NCI-H526 (cell line): ENCODE measurements at regions not wholly inside any gene's neighbourhood (a gene's known extent, or its start where the extent isn't known, plus 50 kb on each side); places are given as distances from the start of the nearest gene placed in this dataset.

Experiments used
- DNase-seq, 2 experiments: peaks; one replicate each; lab custom pipeline; 2025; lab: John Stamatoyannopoulos, UW

DNA sequence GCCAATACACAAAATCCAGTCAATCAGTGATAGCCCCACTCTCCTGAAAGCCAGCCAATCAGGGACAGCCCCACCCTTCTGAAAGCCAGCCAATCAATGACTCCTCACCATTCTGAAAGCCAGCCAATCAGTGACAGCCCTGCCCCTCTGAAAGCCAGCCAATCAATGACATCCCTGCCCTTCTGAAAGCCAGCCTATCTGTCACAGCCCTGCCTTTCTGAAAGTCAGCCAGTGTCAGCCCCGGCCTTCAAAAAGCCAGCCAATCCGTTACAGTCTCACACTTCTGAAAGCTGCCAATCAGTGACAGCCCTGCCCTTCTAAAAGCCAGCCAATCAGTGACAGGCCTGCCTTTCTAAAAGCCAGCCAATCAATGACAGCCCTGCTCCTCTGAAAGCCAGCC, 95.9 kb upstream of the HDAC4 start:
- no peak for DNase-seq

DNA sequence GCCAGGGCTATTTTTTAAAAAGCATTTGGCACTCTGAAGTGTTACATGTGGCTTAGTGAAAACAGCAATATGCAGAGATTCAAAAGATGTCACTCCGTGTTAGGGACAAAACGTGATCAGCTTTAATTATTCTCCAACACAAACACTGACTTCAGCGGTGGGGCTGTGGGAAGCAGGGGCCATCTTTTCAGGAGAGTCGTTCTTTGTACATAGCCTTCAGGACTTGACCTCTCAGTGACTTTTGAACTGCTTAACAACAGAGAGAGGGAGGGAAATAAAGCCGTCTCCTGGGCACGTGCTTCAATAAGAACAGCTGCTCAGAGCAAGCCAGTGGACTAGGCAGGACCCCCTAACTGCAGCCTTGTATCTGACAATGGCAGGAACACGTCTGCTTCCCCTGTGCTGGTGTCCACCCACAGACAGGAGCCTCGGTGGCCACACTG, 95.0 kb upstream of the HDAC4 start:
- no peak for DNase-seq

DNA sequence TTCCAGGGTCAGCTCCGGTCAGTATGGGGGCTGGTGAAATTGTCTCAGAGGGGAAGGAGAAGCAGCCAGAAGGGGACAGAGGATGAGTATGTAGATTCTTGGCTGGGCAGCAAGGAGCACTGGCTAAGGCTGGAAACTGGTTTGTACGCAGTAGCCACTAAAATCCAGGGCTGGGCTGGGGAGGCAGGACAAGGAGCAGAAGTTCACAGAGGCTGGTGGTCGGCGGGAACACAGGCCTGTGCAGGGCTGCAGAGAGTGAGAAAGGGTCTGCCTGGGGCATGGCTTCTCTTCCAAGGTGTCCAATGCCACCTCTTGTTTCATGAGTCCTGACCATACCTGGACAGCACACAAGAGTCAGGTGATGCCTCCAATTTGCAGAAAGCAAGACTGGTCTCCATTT, 94.4 kb upstream of the HDAC4 start:
- no peak for DNase-seq

DNA sequence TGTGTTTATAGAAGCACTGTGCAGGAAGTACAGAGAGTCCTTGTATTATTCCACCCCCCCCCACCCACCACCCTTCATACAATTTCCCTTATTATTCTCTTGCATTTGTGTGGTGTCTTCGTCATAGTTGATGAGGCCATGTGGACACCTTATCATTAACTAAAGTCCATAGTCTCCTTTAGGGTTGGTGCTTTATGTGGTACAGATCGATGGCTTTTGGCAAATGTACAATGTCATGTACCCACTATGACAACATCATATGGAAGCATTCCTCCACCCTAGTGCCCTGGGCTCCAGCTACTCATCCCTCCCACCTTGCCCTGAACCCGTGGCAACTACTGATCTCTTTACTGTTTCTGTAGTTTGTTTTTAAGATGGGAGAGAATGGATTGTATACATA, 93.8 kb upstream of the HDAC4 start:
- DNase-seq: no peak

DNA sequence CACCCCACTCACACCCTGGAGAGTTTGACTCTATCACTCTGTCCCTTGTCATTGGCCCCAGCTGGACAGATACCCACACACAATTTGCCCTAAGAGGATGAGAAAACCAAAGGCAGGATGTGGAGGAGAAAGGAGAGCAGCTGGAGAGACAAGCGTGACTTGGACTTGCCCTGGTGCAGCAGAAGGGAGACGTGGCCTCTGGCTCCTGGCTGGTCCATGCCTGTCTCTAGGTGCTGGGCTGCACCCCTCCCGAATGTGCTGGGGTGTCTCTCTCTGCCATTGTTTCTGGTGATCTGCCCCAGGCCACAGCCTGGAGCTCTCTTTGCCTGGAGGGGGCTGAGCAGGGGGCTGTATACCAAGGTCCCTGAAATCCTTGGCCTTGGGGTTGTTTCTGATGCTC, 88.7 kb upstream of the HDAC4 start:
- DNase-seq: no peak

DNA sequence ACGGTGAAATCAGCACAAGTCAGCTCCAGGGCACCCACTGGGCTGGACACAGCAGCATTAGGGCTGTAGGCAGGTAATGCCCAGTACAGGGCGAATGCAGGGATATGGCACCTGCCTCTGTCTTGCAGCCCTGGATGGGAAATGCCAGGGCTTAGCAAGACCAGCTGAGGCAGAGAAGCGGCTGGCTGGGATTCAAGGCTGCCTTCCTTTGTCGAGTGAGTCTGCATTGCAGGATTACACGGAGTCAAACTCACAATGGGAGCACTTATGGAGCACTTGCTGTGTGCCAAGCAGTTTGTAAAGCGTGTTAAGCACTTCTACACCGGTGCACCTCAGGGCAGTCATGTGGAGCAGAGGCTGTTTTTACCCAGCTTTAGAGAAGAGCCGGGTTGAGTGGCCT, 87.3 kb upstream of the HDAC4 start:
- no peak for DNase-seq

DNA sequence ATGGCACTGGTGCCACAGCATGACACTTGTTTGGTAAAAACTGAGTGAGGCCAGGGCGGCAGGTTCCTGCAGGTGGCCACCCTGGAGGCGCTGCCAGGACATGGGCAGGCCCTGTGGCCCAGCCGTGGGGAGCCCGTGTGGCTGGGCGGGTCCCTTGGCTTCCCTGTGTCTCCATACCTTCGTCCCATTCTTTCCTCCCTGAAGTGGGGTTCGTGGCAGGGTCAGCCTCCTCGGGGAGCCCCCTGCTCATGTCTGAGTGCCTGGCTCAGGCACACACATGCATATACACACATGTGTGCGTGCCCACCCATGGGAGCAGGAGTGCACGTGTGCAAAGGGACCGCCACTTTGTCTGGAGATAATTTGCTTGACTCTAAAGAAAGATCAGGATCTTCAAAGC, 86.5 kb upstream of the HDAC4 start:
- DNase-seq: no peak

DNA sequence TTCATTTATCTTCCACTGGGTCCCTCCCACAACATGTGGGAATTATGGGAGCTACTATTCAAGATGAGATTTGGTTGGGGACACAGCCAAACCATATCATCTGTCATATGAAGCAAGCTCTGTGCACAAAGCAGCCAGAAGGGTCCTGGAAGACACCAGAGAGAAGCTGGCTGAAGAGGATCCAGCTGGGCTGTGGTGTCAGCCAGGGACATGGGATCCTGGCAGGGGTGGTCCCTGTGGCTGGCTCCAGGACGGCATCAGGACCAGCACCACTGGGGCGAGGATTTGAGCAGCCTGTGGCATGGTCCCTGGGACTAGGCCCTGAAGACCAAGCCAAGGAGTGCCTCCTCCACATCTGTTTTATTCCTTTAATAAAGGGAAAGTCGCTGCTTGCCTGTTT, 84.8 kb upstream of the HDAC4 start:
- no peak for DNase-seq

DNA sequence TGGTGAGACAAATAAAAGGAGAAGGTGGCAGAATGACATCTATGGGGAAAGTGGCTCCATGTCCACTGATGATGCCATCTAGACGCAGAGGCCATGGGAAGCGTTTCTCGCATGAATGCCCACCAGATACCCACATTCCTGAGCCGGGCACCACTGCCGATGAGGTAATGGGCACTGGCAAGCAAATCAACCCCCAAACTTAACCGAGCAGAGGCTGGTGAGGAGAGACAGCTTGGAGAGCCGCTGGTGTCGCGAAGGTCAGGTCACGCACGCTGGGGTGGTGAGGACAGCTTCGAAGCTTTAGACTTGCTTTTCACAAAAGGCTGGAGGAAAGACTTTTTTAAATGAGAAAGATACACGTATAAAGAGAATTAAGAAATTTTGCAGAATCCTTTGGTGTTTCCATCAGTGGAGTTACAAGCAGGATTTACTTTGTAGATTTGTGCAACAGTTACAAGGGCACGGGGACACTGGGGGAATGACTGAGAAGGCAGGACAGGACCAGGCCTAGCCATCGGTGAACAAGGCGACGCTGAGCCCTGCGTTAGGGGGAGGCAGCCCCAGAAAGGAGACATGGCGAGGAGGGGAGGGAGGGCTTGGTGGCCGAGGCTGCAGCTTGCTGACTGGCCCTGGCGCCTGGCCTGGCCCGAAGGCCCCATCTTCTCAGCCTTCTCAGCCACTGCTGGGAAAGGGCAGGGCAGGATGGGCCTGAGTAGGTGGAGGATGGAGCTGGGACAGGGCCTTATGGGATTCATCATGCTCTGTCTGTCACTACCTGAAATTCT, 83.9 kb upstream of the HDAC4 start:
- no peak for DNase-seq

DNA sequence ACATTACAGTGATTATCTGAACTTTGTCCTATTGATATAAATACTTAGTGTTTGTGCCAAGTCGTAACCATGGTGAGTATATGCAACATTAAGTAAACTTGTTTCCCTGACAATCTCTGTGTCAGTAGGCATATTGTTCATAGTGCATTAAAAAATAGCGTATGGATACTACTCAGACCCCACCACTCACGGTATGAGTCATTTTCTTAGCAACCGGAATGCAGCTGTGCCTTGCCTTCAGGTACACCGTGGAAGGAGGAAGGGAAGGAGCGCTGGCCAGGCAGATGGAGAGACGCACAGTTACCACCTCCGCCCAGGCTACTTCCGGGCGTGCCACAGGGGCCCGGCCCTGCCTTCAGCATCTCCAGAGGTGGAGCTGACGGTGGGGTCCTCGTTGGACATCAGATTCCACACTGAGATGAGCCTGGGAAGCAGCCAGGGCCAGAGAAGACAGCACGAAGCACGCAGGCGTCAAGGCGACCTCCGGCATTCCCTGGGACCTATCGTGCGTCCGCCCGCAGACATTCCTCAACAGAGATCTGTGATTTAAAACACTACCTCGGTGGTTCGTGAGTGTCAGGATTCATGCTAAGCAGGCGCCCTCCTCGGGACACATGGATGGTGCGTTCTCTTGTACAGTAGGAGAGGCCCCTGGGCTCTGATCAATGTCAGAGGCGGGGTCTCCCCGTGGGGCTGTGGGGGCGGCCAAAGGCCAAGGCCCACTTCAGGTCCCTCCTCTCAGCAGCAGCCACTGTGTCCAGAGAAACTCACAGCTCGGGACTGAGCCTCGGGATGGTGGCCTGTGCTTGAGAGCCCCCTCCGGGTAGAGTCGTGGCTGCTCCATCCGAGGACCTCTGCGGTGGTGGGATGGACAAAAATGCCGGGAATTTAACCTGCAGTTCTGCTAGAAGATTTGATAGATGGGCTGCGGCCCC, 82.2 kb upstream of the HDAC4 start:
- DNase-seq: no peak

DNA sequence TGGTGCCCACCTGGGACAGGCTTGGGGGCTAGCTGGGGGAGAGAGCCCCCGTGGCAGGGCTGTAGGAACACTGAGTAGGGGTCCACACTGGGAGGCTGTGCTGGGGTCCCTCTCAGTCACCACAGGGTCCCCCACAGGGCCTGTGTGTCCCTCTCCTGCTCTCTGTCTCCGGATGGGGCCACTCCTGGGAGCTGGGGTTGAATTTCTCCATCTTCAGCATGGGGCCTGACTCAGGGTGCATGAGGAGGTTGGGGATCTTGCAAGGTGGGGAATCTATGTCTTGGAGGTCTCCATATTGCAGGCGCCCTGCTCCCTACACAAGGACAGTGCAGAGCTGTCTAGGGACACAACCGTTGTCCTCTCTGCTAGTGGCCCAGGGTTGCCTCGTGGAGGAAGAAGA, 78.7 kb upstream of the HDAC4 start:
- no peak for DNase-seq

DNA sequence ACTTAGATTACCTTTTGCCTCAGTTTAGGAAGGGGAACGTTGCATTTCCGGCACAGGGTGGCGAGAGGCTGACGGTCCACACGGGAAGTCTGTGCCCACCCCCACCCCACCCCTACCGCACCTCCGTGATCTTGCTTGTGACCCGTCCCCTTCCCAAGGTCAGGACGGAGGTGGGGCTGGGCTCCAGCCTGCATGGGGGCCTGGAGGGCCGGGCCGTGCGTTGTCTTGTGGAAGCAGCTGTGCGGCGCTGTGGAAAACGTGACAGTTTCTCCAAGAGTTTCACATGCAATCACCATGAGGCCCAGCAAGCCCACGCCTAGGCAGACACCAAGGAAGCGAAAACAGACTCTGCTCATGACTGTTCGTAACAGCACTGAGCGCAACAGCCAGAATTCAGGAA, 76.8 kb upstream of the HDAC4 start:
- DNase-seq: no peak

DNA sequence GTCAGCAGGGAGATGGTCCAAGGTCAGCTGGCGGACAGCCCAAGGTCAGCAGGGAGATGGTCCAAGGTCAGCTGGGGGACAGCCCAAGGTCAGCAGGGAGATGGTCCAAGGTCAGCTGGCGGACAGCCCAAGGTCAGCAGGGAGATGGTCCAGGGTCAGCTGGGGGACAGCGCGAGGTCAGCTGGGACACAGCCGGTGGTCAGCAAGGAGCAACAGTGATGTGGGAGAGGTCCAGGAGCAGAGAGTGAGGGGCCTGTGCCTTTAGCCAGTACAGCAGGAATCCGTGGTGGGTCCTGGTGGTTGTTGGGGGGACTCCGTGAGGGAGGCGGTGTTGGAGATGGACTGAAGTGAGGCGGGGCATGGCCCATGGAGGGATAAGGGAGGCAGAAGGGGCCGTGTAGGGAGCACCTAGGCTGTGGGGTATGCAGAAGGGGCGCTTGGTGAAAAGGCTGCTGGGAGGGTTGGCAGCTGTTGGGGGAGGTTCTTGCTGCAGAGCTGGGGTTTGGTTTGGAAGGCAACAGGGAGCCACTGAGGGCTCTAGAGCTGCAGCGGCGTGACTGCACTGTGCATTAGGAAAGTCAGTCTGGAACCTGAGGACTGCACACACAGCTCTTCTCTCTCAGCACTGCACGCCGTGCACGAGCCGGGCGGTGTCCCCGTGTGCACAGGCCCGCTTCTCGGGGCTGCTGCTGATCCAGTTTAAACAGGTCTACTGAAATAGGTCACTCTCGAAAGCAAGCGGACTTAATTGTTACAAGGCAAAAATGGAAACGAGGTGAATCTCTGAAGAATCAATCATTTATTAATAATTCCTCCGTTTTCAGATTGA, 76.2 kb upstream of the HDAC4 start:
- no peak for DNase-seq

DNA sequence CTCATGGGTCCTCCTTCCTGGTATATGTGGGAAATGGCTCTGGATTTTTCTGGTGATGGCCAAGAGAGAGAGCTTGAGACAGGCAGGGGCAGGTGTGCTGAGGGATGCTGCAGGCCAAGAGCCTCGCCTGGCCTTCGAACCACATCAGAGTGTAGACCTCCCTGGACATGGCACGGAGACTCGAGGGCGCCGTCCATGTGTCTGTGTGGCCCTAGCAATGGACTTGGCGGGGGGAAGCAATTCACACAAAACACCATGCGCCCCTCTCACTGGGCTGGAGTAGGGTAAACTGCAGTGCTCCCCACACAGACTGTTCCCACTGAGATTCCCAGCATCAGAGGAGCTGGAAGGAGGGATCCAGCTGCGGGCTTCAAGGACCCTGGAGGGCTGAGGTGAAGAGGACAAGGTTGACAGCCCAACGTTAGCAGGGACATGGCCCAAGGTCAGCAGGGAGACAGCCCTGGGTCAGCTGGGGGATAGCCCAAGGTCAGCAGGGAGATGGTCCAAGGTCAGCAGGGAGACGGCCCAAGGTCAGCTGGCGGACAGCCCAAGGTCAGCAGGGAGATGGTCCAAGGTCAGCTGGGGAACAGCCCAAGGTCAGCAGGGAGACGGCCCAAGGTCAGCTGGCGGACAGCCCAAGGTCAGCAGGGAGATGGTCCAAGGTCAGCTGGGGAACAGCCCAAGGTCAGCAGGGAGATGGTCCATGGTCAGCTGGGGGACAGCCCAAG, 75.4 kb upstream of the HDAC4 start:
- no peak for DNase-seq

DNA sequence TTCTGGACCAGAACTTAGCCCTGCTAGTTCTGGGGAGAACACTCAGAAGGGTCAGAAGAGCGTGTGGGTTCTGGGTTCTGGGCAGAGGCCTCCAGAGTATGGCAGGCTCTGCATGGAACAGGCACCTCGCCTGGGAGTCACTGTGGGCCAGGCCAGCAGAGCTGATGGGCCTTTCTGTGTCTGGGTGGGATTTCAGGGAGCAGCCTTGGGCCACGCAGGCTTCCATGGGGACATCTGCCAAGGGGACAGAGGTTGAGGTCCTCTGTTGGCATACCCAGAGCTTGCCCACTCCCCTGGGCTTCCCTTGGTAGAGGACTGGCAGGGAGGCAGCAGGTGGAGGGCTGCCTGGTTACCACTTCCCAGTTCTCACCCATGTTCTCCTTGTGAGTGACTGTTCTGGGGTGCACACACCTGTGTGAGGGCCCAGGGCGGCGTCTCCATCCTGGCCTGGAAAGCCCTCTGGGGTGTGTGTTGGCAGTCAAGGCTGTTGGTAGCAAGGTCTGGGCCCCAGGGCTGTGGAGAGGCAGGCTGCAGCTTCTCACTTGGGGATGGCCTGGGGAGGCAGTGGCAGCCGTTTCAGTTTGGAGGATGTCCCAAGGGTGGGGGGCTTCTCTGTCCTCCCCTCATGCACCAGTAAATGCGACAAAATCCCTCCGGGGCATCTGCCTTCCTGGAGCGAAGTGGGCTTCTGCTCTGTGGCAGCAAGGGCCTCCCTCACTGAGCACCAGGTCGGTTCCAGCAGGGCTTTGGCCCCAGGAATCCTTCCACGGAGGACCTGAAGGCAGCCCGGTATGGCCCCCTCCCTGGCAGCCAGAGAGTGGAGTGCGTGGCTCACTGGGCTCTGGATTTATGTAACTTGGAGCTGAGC, 74.6 kb upstream of the HDAC4 start:
- DNase-seq: no peak

DNA sequence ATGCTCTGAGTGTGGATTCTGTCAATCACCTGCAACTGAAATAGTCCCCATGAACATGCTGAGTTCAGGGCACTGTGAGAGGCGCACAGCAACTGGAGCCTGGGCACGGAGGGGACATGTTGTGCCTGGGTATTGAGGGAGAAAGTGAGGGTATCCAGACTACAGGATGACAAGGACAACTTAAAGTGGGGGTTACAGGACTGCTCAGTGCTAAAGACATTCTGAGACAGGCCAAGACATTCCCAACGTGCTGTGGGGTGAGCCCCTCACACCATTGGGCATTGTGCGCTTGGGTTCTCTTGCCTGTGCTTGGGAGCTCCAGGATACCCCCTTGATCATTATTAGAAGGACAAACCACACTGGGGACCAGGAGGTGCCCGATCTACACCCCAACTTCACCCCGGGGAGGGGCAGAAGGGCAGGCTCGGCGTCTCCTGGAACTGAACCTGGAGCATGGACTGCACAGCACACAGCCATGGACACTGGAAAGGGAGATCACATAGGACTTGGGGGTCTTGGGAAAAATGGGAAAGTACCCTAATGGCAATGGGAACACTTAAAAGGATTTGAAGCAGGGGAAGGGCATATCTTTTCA, 72.5 kb upstream of the HDAC4 start:
- DNase-seq: no peak

DNA sequence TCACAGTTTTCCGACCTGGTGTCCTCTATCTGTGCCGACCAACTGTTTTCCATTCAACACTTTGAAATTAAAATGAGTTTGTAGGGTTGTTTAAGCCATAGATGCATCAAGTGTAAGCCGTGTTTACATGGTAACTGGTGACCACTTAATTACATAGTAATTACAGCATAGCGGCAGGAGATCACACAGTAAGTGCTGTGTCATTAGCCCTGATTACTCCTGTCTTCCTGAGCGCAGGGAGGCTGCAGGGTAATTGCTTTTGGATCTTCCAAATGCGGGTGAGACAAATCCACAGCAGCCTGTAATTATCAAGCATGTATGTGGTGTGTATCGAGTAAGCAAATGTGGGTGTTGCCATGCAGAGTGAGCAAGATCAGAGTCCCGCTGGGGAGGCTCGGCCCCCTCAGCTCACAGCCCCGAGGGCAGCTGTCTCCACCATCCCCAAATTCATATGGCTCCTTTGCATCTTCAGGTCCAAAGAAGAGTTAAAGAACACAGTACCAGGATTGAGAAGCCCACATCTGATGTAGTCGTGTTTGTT, 71.5 kb upstream of the HDAC4 start:
- no peak for DNase-seq

DNA sequence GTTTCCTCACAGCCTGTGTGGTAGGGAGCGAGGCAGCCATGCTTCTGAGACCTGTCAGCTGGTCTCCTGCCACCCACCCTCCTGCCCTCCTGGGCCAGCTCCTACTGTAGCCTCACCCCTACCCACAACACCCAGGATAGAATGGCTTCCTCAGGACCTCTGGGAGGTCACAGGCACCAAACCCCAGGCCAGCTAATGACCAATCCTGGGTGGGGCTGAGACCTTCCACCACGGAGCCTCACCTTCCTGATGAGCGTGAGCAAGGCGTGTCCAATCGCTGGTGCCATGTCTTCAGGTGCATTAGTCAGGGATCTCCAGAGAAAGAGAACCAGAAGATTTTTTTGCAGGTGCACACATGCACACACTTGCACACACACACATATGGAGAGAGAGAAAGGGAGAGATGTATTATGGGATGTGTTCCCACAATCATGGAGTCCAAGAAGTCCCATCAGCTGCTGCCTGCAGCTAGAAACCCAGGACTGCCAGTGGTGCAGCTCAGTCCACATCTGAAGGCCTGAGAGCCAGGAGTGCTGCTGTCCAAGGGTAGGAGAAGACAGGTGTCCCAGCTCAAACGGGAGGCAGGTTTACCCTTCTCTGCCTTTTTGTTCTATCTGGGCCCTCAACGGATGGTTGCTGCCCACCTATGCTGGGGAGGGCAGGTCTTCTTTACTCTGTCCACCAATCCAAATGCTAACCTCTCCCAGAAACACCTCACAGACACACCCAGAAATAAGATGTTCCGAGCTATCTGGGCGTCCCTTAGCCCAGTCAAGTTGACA, 70.4 kb upstream of the HDAC4 start:
- no peak for DNase-seq
